Mesothelial cell of epicardium (in vitro differentiated cells): ENCODE measurements at regions not wholly inside any gene's neighbourhood (a gene's known extent, or its start where the extent isn't known, plus 50 kb on each side); places are given as distances from the start of the nearest gene placed in this dataset.

ENCODE experiments used
- DNase-seq, 2 experiments: peaks; one replicate each; pipeline ENCODE4 v3.0.0; 2021; ENCODE audit warnings: low spot score in 2 of 2; ENCODE audit not compliant: unreplicated experiment in 2 of 2
- H3K27ac Mint-ChIP-seq: 2 replicates; pipeline ENCODE4 v1.8.0; 2021; ENCODE audit warnings: mixed read lengths
- H3K27me3 Mint-ChIP-seq: 2 replicates; pipeline ENCODE4 v1.8.0; 2021; ENCODE audit warnings: low read depth, mixed read lengths
- H3K36me3 Mint-ChIP-seq: 2 replicates; pipeline ENCODE4 v1.8.0; 2021; ENCODE audit warnings: mixed read lengths
- H3K4me1 Mint-ChIP-seq: 2 replicates; pipeline ENCODE4 v1.8.0; 2021; ENCODE audit warnings: mixed read lengths
- H3K4me3 Mint-ChIP-seq: 2 replicates; pipeline ENCODE4 v1.8.0; 2021; ENCODE audit warnings: mild to moderate bottlenecking, moderate library complexity, mixed read lengths
- H3K9me3 Mint-ChIP-seq: 2 replicates; pipeline ENCODE4 v1.8.0; 2021; ENCODE audit warnings: mixed read lengths
- CTCF ChIP-seq: fragments of 200-600 bp; sonication (generic); IDR thresholded peaks from one replicate; pipeline ENCODE4 v1.5.0; 2021; ENCODE audit warnings: antibody characterized with exemption; ENCODE audit not compliant: unreplicated experiment

DNA sequence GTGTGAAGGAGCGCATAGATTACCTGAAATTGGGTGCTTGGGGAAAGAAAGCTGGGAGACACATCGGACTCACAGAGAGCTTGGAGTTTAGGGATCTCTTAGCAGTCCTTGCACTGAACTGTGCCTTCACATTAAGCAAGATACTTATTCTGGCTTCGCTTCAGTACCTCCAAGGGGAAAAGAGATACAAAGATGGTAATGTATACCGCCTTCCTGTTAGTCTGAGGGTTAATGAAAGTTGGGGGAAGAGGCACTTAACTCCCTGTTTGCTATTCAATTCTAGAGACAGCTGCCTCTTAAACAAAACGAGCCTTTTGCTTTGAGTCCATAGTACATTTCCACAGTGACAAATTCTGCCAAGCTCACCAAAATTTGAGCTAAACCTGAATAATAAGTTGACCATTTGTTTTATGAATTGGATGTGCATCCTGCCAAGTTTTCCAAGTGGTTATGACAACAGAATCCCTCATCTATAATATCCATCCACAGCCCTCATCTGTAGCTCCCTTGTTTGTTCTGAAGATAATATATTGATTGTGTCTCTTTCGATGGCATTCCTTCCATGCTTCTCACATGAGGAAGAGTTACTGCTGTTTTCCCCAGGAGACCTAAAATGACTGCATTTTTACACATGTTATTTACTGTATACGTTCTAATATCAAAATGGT is 287.1 kb upstream of the ATP5MC3 start:
- no peaks in the 10 kb centered on the region for H3K4me1 Mint-ChIP-seq
- no peak overlapping the region for H3K4me3 Mint-ChIP-seq
- peaks cover 6% of the 10 kb centered on the region for H3K9me3 Mint-ChIP-seq
- DNase-seq = no peak
- H3K36me3 Mint-ChIP-seq = no peaks in the 10 kb centered on the region
- H3K27ac Mint-ChIP-seq = no peak overlapping the region
- peaks cover 2% of the 10 kb centered on the region for H3K27me3 Mint-ChIP-seq
- no peak for TF ChIP-seq CTCF

- Mint-ChIP-seq H3K27ac (no peak overlapping the region), H3K27me3 (peaks cover 2% of the 10 kb centered on the region), H3K9me3 (peaks cover 14% of the 10 kb centered on the region), H3K36me3 (no peaks in the 10 kb centered on the region), H3K4me3 (no peak overlapping the region), H3K4me1 (no peaks in the 10 kb centered on the region)
- no peak for DNase-seq
- no peak for TF ChIP-seq CTCF
Measured at GRCh38 chr2:175465101-175465500, 283.6 kb upstream of the ATP5MC3 start.

DNA sequence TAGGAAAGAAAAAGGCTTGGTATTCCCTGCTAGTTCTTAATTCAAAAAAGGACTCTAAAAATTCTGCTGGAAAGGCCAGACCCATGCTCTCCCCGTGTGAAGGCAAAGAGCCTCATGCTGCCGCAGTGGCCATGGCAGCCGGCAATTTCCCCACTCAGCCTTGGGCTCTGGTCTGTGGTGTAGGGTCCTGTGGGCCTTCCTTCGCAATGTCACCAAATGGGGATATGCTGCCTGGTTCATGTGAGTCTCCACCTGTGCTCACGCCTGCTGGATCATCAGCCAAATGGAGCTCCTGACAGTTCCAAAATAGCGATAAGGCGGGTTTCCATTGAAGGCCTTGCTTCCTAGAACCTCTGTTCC is 282.8 kb upstream of the ATP5MC3 start:
- Mint-ChIP-seq H3K27ac (no peak overlapping the region), H3K36me3 (no peaks in the 10 kb centered on the region), H3K9me3 (peaks cover 20% of the 10 kb centered on the region), H3K4me1 (no peaks in the 10 kb centered on the region), H3K4me3 (no peak overlapping the region), H3K27me3 (peaks cover 4% of the 10 kb centered on the region)
- TF ChIP-seq CTCF = no peak
- no peak for DNase-seq

DNA sequence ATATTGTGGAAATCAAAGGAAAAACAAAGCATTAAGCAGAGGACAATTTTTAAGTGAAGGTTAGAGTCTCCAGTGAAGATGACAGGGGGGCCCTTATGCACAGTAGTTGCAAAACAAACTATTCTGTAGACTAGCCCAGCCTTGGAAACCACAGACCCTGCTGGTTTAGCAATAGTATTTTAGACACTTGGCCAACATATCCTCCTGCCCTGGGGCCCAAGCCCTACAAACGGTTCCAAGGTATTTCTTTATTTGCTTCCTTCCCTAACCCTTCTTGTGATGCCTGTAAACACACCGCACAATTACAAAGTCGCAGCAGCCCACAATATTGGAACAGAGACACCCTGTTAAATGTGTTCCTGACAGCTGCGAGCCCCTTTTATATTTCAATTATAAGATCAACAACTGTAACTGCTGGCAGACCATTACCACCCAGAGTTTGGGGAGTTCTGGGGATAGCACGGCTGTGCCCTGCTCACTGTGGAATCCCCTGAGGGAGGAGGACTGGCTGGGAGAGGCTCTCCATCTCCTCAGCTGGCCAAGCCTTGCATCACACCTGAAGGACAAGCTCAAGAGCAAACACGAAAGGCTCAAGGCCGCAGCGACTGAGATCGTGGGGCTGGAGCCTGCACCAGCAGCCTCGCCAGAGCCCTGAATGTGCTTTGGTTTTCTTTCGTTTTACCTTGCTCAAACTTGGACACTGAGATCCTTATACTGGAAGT is 282.2 kb upstream of the ATP5MC3 start:
- no peaks in the 10 kb centered on the region for H3K4me1 Mint-ChIP-seq
- H3K9me3 Mint-ChIP-seq = peaks cover 20% of the 10 kb centered on the region
- H3K4me3 Mint-ChIP-seq = no peak overlapping the region
- peaks cover 4% of the 10 kb centered on the region for H3K27me3 Mint-ChIP-seq
- no peak overlapping the region for H3K27ac Mint-ChIP-seq
- no peak for DNase-seq
- H3K36me3 Mint-ChIP-seq = no peaks in the 10 kb centered on the region
- TF ChIP-seq CTCF = no peak

GRCh38 chr2:175463169-175463568 is 281.7 kb upstream of the ATP5MC3 start:
- H3K36me3 Mint-ChIP-seq = no peaks in the 10 kb centered on the region
- H3K27ac Mint-ChIP-seq = no peak overlapping the region
- H3K4me3 Mint-ChIP-seq = no peak overlapping the region
- peaks cover 4% of the 10 kb centered on the region for H3K27me3 Mint-ChIP-seq
- H3K9me3 Mint-ChIP-seq = peaks cover 20% of the 10 kb centered on the region
- no peaks in the 10 kb centered on the region for H3K4me1 Mint-ChIP-seq
- no peak for TF ChIP-seq CTCF
- no peak for DNase-seq
